Sigmoid colon (tissue), 6 donors: ENCODE measurements at regions not wholly inside any gene's neighbourhood (a gene's known extent, or its start where the extent isn't known, plus 50 kb on each side); places are given as distances from the start of the nearest gene placed in this dataset.

Experiments
- DNase-seq: peaks from one replicate; pipeline ENCODE4 v3.0.0-alpha.2; 2019
- H3K27ac ChIP-seq, 4 donors: fragments of 200-600 bp; sonication (generic); one replicate each; pipeline ENCODE4 v1.5.1; 2016 to 2019; ENCODE audit warnings: mild to moderate bottlenecking in 1 of 4
- H3K27me3 ChIP-seq, 3 donors: fragments of 200-600 bp; sonication (generic); one replicate each; pipeline ENCODE4 v1.5.1; 2019; ENCODE audit warnings: mild to moderate bottlenecking in 1 of 3
- H3K36me3 ChIP-seq, 4 donors: fragments of 200-600 bp; sonication (generic); one replicate each; pipeline ENCODE4 v1.5.1; 2016 to 2019
- H3K4me1 ChIP-seq, 4 donors: fragments of 200-600 bp; sonication (generic); one replicate each; pipeline ENCODE4 v1.5.1; 2017 to 2019
- H3K4me3 ChIP-seq, 4 donors: fragments of 200-600 bp; sonication (generic); one replicate each; pipeline ENCODE4 v1.5.1; 2017 to 2019; ENCODE audit warnings: mild to moderate bottlenecking in 2 of 4, moderate library complexity in 1 of 4
- H3K9me3 ChIP-seq, 4 donors: fragments of 200-600 bp in 3 of 4; sonication (generic) in 3 of 4; one replicate each; pipeline versions ENCODE4 v1.5.1 to v1.6.1; 2013 to 2019
- EP300 ChIP-seq, 4 donors: sonication (generic); formaldehyde crosslinking; IDR thresholded peaks; one replicate each; pipeline ENCODE4 v1.6.1; 2017; ENCODE audit warnings: antibody characterized with exemption in 4 of 4
- POLR2A ChIP-seq, 2 donors: fragments of 450-650 bp; IDR thresholded peaks; one replicate each; pipeline ENCODE4 v1.6.1; 2016; ENCODE audit warnings: antibody characterized with exemption in 2 of 2, mild to moderate bottlenecking in 2 of 2, moderate library complexity in 2 of 2
- POLR2AphosphoS5 ChIP-seq, 4 donors: sonication (generic); formaldehyde crosslinking; IDR thresholded peaks; one replicate each; pipeline ENCODE4 v1.6.1; 2017; ENCODE audit warnings: antibody characterized with exemption in 4 of 4
- WGBS, 2 donors: extraction: QIAGEN DNeasy Blood & Tissue Kit; methylation state at CpG; one replicate each; pipeline ENCODE4 v1.1.7; 2013; 5-methylcytosine and 5-hydroxymethylcytosine counted together
- intact Hi-C: fragments of 100-400 bp; cut with DNase I; formaldehyde crosslinking; loops from one replicate; pipeline ENCODE4 v1.15.1; 2023
- TF ChIP-seq, protein P1 (sequence below), 4 experiments: fragments of 450-650 bp in 3 of 4; fragments of 200-600 bp in 1 of 4; IDR thresholded peaks; one replicate each; pipeline ENCODE4 v1.5.1; 2016 to 2019; ENCODE audit warnings: antibody characterized with exemption in 4 of 4, mild to moderate bottlenecking in 3 of 4, moderate library complexity in 2 of 4
- donor health status: healthy with polysubstance abuse.
- donor health status: healthy.

DNA sequence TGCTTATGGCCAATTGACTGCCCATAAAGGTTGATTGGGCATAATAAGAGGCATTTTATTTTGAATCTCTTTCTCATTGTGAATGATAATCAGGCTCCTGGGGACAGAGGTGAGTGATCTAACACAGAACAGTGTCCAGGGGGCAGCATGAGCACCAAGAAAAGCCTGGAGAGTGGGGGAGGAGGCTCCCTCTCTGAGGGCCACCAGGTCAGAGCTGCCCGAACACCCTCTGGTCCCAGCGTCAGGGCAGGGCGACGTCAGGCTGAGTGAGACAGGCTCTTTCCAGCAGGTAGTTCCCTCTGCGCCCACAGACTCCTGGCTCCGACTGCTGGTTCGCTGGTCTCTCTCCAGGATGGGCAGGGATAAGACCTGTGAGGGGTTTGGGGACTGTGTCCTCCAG is 250.2 kb upstream of the C1orf174 start:
- WGBS, 2 donors: 48 to 55% methylated on average over 7 of the region's 7 CpGs
- intact Hi-C loops: no loop called here
- peak; percentile 38 for DNase-seq
- Histone ChIP-seq H3K27ac (no peak overlapping the region), H3K9me3 (no peaks in the 10 kb centered on the region), H3K4me3 (no peak overlapping the region), H3K4me1 (no peaks in the 10 kb centered on the region), H3K36me3 (no peaks in the 10 kb centered on the region), H3K27me3 (peaks cover 0 to 9% (median 0%) of the 10 kb centered on the region in 3 donors)
- TF ChIP-seq POLR2AphosphoS5 (IDR thresholded peaks at IDR 0.05): no peak
- TF ChIP-seq, protein P1, sequence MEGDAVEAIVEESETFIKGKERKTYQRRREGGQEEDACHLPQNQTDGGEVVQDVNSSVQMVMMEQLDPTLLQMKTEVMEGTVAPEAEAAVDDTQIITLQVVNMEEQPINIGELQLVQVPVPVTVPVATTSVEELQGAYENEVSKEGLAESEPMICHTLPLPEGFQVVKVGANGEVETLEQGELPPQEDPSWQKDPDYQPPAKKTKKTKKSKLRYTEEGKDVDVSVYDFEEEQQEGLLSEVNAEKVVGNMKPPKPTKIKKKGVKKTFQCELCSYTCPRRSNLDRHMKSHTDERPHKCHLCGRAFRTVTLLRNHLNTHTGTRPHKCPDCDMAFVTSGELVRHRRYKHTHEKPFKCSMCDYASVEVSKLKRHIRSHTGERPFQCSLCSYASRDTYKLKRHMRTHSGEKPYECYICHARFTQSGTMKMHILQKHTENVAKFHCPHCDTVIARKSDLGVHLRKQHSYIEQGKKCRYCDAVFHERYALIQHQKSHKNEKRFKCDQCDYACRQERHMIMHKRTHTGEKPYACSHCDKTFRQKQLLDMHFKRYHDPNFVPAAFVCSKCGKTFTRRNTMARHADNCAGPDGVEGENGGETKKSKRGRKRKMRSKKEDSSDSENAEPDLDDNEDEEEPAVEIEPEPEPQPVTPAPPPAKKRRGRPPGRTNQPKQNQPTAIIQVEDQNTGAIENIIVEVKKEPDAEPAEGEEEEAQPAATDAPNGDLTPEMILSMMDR (IDR thresholded peaks at IDR 0.05): no peak
- no peak for TF ChIP-seq EP300 (IDR thresholded peaks at IDR 0.05)
- no peak for TF ChIP-seq POLR2A (IDR thresholded peaks at IDR 0.05)

DNA sequence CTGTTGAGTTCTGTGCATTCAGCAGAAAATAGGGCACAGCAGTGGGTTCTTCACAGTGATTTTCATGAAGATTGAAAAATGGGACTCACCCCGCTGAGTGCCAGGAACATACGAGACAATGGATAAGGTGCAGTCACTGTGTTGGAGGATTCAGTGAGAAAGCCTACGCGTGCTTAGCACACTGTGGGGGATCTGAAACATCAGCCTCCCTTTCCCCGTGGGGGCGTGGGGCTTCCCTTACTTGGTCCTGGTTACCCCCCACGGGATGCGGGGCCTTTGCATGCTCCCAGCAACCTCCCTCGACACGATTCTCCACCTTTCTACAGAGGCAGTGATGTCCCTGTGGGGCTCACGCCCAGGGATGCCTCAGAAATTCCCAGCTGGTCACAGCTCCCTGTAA is 252.2 kb upstream of the C1orf174 start:
- Histone ChIP-seq H3K27me3 (peaks cover 0 to 2% (median 0%) of the 10 kb centered on the region in 3 donors), H3K4me1 (no peaks in the 10 kb centered on the region), H3K36me3 (no peaks in the 10 kb centered on the region), H3K4me3 (no peak overlapping the region), H3K27ac (no peak overlapping the region), H3K9me3 (no peaks in the 10 kb centered on the region)
- WGBS, 2 donors: 76 to 86% methylated on average over 11 of the region's 11 CpGs
- DNase-seq: no peak
- TF ChIP-seq POLR2AphosphoS5 (IDR thresholded peaks at IDR 0.05) (no peak), POLR2A (IDR thresholded peaks at IDR 0.05) (no peak), EP300 (IDR thresholded peaks at IDR 0.05) (no peak)
- TF ChIP-seq, protein P1 (IDR thresholded peaks at IDR 0.05): no peak
- intact Hi-C loops: no loop called here

DNA sequence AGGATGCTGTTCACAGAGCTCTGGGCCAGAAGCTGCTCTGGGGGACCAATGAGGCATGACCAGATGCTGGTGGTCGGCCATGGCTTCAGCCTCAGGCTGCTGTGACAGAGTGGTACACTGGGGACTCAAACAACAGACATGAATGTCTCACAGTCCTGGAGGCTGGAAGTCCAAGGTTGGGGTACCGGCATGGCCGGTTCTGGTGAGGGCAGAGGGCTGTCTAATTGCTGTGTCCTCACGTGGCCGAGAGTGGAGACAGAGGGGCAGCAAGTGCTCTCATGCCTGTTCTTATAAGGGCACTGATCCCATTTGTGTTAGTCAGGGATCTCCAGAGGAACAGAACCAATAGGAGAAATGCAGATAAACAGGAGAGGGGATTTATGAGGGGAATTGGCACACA is 253.5 kb upstream of the C1orf174 start:
- TF ChIP-seq, protein P1 (IDR thresholded peaks at IDR 0.05): no peak
- TF ChIP-seq EP300 (IDR thresholded peaks at IDR 0.05) (no peak), POLR2AphosphoS5 (IDR thresholded peaks at IDR 0.05) (no peak), POLR2A (IDR thresholded peaks at IDR 0.05) (no peak)
- peaks cover 0 to 2% (median 0%) of the 10 kb centered on the region in 3 donors for H3K27me3 ChIP-seq
- DNase-seq: no peak
- no peaks in the 10 kb centered on the region for H3K4me1 ChIP-seq
- intact Hi-C loops: no loop called here
- H3K9me3 ChIP-seq: no peaks in the 10 kb centered on the region
- WGBS, 2 donors: 84 to 92% methylated on average over 5 of the region's 5 CpGs
- H3K27ac ChIP-seq: no peak overlapping the region
- no peaks in the 10 kb centered on the region for H3K36me3 ChIP-seq
- H3K4me3 ChIP-seq: no peak overlapping the region

DNA sequence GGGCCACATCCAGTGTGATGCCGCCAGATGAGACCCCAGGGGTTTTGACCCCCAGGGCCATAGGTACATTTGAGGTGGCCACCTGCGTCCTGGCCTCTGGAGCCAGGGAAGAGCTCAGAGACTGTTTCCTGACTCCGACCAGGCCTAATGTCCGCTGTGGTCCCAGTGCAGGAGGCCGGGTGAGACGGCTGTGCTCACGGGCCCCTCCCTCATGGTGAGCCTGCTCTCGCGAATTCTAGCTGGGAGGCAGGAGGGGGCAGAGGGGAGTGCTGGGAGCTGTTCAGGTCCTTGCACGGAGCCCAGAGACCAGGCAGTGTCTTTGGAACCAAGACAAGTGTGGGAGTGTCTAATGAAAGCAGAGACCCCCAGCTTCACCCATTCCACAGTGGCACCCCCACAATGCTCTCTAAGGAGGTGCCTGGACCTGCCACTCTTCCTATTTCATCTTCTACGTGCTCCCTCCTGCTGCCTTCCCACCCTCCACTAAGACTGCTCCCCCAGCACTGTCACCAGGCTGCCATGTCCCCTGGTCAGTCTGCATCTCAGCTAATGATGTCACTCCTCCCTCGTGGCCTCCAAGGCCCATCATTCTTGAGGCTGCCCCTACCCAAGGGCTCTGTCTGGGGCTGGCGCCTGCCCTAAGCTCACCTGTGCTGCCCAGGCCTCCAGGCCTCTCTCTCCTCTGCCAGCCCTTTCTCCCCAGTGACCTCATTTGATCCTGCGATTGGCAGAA is 256.3 kb upstream of the C1orf174 start:
- H3K9me3 ChIP-seq: no peaks in the 10 kb centered on the region
- no peak overlapping the region for H3K4me3 ChIP-seq
- no peak for DNase-seq
- no peaks in the 10 kb centered on the region for H3K4me1 ChIP-seq
- H3K27ac ChIP-seq: no peak overlapping the region
- peaks cover 0 to 19% (median 0%) of the 10 kb centered on the region in 3 donors for H3K27me3 ChIP-seq
- WGBS, 2 donors: 61 to 66% methylated on average over 14 of the region's 14 CpGs
- intact Hi-C loops: no loop called here
- H3K36me3 ChIP-seq: no peaks in the 10 kb centered on the region
- TF ChIP-seq POLR2A (IDR thresholded peaks at IDR 0.05): no peak
- TF ChIP-seq EP300 (IDR thresholded peaks at IDR 0.05): no peak
- TF ChIP-seq, protein P1 (IDR thresholded peaks at IDR 0.05): no peak
- no peak for TF ChIP-seq POLR2AphosphoS5 (IDR thresholded peaks at IDR 0.05)

DNA sequence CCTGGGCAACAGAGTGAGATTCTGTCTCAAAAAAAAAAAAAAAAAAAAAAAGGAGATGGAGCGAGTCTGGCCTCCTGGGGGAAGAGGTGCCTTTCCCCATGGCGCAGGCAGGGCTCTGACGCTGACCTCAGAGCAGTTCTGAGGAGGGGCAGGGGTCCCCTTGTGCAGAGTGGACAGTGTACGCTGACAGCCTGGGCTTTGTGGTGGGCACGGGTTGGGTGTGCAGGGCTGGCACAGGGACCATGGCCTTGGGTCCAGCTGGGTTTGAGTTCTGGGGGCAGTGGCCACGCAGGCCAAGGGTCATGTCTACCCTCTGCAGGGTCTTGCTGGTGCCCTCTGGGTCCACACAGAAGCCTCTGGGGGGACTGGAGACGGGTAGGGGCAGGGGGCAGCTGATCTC is 260.1 kb upstream of the C1orf174 start:
- 78 to 85% methylated on average over 7 of the region's 7 CpGs for WGBS, 2 donors
- no peak for DNase-seq
- H3K27me3 ChIP-seq: peaks cover 0 to 37% (median 0%) of the 10 kb centered on the region in 3 donors

More for the DNA sequence above, 260.1 kb upstream of the C1orf174 start:
- intact Hi-C loops: no loop called here
- Histone ChIP-seq H3K9me3 (no peaks in the 10 kb centered on the region), H3K4me3 (no peak overlapping the region), H3K27ac (no peak overlapping the region), H3K36me3 (no peaks in the 10 kb centered on the region), H3K4me1 (no peaks in the 10 kb centered on the region)
- TF ChIP-seq POLR2A (IDR thresholded peaks at IDR 0.05) (no peak), POLR2AphosphoS5 (IDR thresholded peaks at IDR 0.05) (no peak), EP300 (IDR thresholded peaks at IDR 0.05) (no peak)
- TF ChIP-seq, protein P1 (IDR thresholded peaks at IDR 0.05): no peak
